NCI-H82 (cell line): ENCODE measurements at regions not wholly inside any gene's neighbourhood (a gene's known extent, or its start where the extent isn't known, plus 50 kb on each side); places are given as distances from the start of the nearest gene placed in this dataset.

ENCODE experiments used
- DNase-seq: peaks from one replicate; lab custom pipeline; 2025; lab: John Stamatoyannopoulos, UW

DNA sequence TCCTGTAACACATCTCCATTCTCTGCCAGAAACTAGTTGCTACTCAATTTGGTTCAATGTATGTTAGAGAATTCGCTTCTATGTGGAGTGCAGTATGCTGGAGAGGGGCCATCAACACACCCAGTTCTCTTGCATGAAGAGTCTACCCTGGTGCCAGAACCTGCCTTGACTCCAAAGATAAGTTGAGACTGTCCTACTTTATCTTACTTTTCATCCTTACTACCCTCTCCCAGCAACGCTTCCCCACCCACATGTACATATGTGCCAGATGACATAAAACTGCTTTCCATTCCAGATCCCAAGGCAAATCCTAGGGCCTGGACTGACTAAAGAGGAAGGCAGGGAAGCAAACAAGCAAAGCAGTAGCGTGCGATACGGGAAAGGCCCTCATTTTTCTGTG lies 442.6 kb upstream of the THRB start:
- no peak for DNase-seq

DNA sequence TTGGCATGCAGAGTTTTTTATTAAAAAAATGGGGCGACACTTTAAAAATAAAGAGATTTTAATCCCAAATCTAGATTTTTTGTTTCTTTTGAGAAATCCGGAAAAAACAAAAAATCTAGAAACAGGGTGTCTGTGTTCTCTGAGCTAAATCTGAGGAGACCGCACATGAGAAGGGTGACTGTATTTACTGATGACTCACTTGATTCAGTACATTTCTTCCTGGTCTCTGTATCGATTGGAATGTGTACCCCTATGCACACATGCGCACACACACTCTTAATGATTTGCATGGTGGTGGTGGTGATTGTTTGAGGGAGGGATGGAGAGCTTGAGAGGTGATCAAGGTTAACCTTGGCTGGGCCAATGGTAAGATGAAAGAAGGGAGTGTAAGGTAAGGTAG lies 443.1 kb upstream of the THRB start:
- DNase-seq, result no peak

DNA sequence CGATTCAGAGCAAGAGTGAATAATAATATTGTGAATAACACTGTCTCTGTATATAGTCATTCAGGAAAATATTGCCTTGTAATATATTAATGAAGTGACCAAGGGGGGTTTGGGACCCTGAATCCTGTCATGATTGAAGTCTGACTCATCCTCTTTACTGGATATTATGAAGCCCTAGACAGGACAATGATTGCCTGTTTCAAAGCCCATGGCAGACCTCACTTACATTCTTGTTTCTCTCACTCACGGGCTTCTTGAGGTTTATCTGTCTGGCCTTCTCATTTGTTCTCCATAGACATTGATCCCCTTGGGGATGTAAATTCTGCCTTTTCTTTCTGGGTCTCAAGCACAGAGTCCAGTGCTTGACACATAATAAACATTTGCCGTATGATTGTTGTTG lies 449.3 kb upstream of the THRB start:
- no peak for DNase-seq

DNA sequence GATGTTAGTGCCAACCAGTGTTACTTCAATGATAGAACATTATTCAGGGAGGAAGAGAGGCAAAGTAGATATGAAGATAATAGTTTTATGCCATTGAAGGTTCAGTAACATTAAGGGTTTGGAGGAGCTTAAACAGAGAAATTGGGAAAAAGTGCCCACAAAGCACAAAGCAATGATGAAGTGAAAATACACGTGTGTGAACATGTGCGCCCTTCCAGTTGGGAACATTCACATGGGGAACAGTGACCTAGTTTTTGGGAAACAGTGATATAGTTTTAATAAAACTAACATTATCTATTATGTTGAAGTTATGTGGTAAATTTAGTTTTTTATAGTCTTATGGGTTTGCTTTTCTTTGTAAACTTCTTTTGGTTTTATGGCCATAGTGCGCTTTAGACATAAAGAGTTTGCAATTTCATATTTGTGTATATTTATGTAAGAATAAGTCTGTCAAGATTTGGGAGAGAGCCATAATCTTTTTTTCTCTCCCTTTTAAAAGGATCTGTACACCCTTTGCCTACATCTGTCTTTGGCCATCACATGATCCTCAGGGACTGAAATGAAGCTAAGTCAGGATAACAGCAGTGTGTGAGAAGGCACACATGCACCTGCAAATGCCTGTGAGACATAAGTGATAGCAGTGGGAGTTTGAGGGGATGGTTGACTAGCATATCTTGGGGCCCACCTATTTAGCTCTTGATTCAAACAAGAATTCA lies 450.3 kb upstream of the THRB start:
- DNase-seq, result no peak

DNA sequence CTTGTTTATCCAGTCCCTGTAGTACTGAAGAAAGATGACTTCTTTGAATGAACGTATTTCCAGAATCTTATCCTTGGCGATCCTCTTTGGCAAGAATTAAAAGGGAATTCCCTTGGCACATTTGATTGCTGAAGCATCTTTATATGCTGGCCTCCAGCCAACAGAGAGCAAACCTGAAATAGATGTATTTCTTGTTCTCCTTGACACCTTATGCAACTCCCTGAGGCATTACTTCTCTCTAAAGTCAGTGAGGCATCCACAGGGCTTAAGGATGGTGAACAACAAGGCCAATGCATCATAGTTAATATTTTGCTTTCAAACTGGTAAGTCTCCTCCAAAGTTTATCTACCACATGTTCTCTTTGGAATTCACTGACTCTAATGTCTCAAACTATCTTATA lies 450.9 kb upstream of the THRB start:
- no peak for DNase-seq

DNA sequence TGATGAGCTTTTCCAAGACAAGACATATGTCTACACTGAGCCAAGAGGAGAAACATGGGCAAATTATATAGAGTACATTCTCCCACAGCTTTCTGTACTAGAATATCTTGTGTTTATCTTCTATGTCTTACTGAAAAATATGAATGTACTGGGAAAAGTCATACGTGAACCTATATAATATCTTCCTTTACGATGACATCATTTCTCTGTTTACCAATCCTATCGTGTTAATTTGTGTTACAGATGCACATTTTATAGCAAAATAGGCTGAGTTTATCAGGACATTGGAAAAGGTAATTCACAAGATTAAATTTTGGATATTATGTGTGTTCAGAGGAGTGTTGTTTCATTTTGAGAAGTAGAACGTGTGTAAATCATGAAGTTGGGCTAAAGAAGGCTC lies 452.5 kb upstream of the THRB start:
- no peak for DNase-seq

DNA sequence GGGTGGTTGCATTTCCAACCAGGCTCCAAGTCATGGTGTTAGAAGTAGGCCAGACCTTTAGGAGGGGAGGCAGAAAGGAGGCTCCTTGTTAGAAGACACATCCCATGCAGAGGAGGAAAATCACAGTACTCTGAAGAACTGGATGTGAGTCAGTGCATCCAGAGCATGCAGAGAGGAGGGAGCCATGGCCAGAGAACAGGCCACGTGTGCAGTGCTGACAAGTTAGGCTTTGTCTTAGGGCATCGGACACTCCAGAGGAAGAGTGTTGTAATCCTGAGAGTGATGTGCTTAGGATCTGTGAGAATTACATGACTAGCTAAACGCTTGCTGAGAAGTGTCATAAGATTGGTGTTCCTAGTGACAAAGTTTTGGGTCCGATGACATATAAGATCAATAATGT lies 456.5 kb upstream of the THRB start:
- no peak for DNase-seq

DNA sequence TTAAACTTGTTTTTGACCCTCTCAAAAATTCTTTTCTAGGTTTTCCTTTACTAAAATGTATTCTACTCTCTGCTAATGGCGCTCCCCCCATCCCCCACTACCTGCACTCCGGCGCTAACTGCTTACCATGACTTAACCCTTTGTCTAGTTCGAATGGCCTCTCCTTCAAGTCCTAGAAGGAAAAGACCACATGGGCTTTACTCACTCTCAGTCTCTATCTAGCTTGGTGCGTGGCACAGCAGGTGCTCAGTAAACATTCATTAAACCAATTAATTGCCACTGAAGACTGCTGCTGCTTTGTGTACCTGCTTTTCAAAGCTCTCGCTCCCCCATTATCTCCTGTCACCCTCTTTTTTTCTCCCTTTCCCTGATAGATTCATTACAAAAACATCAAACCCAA lies 457.7 kb upstream of the THRB start:
- DNase-seq, result no peak

DNA sequence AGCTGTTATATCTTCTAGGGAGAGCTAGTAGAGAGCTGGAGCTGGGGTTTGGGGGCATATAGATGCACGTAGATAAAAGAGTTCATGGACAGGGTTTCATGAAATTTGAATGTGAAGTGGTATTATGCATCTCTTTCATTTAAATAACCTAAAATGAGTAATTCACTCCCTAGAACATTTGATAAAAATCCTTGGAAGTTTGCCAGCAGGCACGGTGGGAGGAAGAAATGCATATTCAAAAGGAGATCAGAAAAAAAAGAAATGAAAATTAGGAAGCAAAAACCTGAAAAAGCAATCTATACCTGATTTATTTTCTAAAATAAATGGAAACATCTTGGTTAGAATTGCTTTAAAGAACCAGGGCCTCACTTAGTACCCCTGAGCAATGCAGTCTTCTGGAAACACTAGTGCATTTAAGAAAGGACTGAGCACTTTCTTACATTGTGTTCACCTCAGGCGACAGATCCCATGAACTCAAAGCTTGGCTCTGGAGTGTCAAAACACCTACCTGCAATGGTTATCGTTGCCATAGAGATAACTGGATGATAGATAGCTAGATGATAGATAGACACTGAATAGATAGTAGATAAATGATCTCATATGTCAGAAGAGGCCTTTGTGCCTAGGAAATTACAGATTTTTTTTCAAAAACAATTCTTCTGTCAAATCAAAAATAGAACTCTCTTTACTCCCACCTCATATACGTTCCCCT lies 458.6 kb upstream of the THRB start:
- no peak for DNase-seq

DNA sequence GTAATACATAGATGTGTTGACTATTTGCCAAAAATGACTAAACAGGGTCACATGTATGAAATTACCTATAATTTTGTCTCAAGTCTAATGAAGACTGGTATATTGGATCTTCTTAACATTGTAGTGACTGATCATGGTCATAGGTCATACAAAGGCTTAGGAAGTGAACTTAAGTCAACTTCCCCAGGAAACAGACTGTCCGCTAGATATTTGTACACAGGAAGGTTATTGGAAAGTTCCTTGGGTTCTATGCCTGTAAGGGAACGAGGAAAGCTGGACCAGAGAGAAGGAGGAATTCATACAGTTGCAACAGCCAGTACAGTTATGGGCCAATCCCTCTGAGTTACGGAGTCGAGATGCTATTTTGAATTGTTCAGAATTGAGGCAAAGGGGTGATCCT lies 462.0 kb upstream of the THRB start:
- no peak for DNase-seq

DNA sequence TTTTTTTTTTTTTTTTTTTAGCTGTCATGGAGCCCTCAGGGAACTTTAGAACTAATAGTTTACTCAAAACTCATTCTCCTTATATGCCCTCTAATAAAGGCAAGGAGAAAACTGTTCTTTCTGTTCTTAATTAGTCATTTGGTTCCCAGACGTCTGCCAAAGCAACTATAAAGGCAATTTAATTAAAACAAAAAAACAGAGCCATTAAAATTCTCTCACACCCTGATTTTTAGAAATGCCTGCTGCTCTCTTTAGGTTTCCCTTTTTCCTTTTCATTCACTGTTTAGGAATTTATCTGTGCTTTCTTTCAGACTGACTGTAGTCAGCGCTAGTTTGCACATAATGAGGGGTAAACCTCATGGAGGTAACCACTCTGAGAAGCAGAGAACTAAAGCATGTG lies 463.6 kb upstream of the THRB start:
- no peak for DNase-seq

DNA sequence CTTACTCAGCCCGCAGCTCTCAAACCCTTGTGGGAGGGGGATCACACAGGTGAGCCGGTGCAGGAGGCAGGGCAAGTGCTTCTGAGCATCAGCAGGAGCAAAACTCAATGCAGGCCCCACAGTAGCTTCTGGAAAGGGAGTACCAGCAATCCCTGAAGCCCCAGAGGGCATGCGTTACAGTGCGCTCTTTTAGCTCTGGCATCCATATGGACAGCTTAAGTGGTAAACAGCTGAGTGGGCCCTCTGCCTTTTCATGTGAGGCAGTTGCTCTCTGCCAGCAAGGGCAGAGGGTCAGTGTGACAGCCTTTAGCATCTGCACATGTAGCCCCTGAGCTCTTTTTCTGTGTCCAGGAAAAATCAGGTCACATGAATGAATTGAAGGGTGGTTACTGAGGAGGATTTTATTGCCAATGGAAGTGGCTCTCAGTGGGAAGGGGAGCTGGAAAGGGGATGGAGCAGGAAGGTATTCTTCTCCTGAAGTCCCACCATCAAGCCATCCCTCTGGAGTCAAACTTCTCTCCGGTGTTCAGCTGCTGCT lies 464.3 kb upstream of the THRB start:
- no peak for DNase-seq

DNA sequence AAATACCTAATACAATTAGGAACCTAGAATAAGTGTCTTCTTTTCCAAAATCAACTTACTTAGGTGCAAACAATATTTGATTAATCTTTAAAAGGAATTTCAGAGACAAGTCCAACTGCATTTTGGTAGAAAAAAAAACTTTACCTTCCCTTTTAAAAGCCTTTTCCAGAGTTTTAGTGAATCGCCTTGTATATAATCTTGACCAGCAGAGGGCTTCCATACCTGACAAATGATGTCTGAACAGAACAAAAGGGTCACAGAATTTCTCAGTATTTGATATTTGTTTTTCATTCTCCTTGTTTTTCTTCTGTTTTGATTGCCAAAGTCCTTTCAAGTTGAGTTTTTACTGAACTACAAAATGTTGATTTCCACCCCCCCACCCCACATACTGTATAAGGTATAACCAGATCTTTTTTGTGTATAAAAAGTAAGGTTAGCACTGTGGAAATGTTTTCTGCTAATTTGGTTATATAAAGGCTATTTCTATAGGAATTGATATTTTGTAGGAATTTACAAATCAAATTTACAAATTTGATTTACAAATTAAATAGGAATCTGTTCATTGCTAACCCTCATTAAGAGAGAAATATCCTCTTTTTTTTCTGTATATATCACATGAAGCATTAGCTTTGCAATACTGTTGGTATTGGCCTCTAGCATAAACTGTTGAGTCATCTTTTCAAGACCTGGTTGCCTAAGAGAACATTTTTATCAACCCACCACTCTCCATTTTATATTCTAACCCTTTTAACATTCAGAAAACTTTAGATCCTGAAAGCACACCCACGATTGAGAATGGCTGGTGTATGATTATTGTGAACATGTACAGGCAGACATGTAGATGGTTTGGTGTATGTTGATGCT lies 464.1 kb upstream of the RARB start:
- DNase-seq, result peak; percentile 43

DNA sequence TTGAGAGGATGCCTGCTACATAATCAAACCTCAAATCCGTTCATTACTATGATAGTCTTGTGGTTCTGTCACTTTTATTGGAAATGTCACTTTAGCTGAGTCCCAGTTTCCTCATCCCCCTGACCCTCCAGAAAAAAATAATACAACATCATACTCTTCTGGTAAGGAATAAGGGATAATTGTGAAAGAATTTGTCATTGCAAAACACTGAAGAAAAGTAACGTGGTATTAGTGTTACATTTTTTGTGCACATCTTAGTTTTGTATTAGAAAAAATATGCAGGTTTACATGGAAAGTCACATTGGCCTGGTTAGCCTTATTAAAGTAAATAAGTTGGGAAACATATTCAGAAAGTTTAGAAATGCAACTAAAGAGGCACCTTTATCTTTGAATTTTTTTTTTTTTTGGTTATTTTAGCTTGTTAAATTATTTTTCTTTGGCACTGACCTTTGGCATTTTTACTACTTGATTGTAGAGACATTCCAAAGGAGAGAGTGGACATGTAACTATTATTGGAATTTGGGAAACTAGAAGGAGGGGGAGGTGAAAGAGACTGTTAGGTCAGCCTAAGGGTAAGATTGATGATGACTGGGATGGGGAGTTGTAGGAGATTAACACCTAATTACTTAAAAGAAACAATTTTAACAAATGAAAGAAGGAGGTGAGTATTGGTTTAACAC lies 462.2 kb upstream of the RARB start:
- DNase-seq, result no peak

DNA sequence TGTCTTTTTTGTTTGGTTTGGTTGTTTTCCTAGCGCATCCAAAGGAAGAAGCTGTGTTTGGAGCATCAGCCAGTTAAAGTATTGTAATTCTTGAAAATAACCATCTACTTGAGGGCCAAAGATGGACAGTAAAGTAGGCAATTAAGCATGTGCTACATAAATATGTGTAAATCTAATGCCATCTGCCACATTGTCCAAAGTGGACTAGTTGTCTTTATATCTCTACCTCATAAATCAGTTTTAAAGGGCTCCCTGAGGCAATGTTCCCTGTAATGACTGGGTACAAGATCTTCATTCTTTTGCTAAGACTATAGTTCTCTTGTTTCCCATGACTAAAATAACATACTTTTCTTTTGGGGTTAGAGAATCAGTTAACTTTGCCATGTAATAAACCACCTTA lies 460.0 kb upstream of the RARB start:
- peak; percentile 26 for DNase-seq

DNA sequence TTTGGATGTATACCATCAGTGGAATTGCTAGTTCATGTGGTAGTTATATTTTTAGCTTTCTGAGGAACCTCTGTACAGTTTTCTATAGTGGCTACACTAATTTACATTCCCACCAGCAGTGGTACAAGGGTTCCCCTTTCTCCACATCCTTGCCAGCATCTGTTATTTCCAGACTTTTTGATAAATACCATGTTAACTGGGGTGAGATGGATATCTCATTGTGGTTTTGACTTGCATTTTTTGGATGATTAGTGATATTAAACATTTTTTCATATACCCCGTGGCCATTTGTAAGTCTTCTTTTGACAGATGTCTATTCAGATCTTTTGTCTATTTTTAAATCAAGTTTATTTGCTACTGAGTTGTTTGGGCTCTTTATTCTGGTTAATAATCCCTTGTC lies 455.6 kb upstream of the RARB start:
- no peak for DNase-seq

DNA sequence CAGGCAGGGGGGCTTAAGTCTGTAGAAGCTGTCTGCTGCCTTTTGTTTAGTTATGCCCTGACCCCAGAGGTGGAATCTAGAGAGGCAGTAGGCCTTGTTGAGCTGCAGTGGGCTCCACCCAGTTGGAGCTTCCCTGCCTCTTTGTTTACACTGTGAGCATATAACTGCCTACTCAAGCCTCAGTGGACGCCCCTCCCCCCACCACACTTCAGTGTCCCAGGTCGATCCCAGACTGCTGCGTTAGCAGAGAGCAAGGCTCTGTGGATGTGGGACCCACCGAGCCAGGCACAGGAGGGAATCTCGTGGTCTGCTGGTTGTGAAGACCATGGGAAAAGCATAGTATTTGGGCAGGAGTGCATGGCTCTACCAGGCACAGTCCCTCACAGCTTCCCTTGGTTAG lies 446.8 kb upstream of the RARB start:
- no peak for DNase-seq

DNA sequence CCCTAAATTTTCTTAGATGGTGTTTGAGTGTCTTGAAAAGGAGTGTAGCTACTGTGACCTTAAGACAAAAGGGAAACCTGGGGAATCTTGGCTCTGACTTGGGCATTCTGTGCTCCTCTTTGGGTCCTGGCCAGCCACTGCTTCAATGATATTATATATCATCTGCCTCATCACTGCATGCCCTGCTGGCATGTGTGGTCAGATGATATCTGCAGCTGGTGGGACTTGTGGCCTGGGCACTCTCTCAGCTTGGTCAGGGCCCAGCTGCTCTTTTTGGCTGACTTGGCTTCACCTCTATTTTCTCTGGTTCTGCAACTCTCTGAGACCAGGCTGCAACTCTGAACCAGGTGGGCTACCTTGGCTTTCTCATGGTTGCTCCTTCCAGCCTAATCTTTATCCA lies 446.1 kb upstream of the RARB start:
- DNase-seq, result no peak

DNA sequence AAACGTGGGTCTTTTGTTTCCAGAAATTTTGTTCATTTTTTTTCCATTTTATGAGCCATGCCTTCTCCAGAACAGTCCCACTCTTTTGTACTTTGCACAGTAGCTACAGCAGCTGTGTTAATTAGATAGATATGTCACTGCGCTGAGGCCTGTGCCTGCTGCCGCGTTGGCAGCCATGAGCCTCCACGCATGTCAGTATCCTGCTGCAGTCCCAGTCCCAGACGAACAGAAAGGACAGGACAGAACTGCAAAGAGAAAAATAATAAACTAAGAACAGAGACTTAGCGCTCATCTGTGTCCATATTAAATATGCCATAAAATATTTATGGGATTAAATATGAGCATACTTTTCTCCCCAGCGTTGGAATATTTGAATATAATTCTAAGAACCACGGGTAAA lies 442.4 kb upstream of the RARB start:
- DNase-seq, result no peak

DNA sequence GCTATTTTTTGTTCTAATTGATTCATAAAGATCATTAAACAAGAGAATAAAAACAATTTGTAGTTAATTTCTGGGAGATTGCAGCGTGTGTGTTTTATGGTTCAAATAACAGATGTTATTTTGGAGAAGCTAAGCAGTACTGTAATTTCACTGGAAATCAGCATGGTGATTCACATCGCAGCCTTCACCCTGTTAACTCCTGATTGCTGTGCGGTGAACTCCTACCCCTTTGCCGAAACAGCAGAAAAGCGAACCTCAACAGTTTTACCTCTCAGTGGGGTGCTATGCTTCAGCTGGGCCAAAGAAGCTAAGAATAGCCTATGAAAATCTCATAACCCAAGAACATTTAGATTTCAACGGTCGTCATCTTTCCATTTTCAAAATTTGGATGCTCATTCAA lies 441.5 kb upstream of the RARB start:
- no peak for DNase-seq

DNA sequence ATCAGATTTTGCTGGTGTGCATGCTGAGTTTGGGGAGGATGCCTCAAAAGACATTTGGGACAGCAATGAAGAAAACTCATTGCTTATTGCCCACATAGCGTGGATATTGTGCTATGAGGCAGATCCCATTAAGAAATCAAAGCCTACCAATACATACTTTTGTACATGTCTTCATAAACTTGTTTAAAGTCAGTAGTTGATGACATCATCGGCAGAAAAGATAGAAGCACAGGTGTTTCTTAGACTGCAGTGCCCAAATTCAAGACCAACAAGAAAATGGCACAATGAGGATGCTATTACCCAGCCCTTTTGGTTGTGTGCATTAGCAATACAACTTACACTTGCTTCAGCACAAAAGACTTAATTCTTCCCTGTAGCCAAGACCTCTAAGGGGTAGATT lies 428.7 kb upstream of the RARB start:
- DNase-seq, result no peak

DNA sequence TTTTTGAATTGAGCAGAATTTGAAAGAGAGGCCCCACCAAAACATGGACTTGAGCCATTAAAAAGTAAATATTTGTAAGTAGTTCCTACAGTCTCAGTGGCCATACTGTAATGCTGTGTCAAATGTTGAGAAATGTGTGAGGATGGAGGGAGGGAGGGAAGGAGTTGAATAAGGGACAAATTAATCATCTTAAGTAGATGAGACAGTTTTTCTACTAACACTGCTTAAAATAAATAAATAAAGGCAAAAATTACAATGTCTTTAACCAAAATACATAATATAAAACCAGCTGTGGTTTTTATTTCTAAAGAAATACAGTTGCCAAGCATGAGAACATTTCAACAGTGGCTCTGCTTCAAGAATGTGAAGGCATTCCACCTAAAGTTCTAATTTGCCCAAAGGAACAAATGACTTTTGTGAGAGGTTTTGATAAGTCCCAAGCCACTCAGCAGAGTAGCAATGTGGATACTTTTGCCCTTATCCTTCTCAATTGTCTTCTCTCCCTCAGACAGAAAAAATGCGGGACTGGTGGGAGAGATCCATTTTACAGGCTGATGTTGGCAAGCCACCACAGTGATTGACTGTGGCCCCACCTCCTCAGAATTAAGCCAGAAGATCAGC lies 427.0 kb upstream of the RARB start:
- DNase-seq, result peak; percentile 4
